Right renal pelvis (tissue), 4 donors: ENCODE measurements at regions not wholly inside any gene's neighbourhood (a gene's known extent, or its start where the extent isn't known, plus 50 kb on each side); places are given as distances from the start of the nearest gene placed in this dataset.
"Not testable (repeated sequence)": the region's sequence is repeated elsewhere in the genome, so short reads cannot be mapped to it uniquely, and the experiment has no call there.

Source experiments
- DNase-seq, 4 donors: peaks; one replicate each; pipeline ENCODE4 v3.0.0-alpha.2; 2013; ENCODE audit warnings: low read depth in 4 of 4, low spot score in 3 of 4, missing footprints in 1 of 4

DNA sequence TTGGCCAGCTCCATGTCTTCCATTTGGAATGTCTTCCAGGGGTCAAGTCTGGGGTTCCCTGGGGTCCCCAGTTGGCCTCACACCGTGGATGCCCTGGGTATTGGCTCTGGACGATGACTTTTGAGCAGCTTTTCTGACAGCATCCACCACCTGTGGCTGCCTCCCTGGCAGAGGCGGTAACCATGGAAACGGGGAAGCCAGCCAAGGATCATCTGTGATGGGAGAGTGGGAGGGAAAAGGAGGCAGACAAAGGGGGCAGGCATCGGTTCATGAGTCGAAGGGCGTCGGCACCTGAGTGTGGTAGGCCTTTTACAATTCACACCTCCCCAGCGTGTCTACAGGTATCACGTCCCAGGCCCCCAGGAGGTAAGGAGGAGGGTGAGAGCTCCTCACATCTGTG lies 152.2 kb downstream of the ASMT start:
- no peak for DNase-seq

DNA sequence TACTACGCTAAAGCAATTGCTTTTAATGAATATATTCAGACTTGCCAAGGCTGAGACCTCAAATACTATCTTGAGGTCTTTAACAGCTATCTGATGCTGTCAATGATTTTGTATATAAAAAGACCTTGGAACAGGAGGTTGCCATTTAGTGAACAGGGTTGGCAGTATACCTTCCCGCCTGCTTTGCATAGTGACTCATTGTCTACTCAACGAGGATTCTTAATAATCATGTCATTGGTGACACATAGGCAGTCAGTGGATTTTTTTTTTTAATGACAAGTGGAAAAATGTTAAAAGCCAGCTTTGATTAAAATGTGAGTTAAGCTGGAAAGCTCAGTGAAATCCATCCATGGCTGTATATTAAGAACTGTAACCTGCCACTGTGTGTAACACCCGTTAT lies 164.0 kb downstream of the ASMT start:
- DNase-seq, result no peak

DNA sequence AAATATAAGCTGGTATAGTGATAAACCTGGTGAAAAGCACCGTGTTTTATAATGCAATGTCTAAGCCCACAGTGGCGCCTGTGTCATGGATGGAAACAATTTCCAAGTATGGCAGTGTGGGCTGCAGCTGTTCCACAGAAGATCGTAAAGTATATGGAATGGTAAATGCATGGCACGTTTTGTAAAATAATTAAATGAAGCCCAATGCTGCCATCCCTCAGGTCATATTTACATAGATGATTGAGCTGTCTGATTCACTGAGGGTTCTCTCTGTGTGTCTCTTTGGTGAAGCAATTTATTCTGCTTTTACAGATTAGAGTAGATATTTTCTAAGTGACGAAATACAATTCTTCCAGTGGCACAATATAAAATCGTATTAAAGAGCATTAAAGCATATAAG lies 164.8 kb downstream of the ASMT start:
- no peak for DNase-seq

DNA sequence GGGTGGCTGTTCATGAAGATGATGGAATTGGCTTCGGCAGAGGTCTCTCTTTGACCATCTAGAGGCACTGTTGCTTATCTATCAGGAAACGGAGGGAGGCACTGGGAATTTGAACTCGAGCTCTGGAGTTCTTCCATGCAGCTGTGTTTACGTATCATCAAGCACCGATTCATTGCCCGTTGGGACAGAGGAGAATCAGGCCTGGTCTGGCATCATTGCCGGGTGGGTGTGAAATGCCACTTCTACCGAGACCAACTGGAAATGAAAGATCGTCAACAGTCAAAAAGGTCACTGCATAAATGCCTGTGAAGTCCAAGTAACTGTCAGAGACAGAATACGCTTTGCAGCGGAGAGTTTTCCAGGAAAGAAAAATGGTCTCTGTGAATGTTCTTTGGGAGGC lies 166.9 kb downstream of the ASMT start:
- no peak for DNase-seq

DNA sequence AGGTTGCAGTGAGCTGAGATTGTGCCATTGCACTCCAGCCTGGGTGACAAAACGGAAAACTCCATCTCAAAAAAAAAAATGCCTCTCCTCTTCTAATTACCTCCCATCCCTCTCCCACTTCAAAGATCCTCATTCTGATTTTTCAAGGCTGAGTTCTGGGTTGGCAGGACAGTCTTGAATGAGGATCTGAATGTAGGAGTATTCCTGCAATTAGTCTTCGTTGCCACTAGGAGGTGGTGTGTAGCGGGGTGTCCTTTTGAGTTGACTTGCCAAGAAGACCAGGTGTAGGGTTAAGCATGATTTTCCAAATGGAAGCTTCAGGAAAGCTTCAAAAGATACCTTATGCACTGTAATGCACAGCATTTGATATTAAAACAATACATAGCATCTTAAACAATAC lies 169.9 kb downstream of the ASMT start:
- no peak for DNase-seq

DNA sequence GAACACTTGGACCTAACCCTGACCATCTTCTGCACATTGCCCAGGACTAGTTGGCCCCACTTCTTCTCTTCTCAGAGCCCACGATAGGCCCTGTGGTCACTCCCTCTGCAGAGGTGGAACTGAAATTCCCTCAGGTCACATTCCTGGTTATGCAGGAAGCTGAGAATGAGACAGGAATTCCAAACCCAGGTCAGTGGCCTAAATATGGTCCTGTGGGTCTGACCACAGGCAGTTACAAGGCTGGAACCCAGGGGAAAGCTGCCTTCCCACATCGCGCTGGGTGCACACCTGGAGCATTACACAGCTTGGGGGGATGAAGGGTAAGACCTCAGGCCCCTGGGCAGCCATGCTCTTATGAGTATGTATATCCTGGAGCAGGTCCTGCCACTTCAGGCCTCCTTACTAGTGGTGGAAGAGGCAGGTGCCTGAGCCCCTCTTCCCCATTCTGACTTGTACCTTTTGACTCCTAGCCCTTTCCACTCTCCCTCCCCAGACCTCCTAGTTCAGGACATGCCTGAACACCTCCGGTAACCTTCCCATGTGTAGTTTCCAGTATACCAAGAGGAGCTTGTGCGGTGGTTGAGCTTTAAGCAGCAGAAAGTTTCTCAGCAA lies 173.5 kb downstream of the ASMT start:
- DNase-seq, result no peak

DNA sequence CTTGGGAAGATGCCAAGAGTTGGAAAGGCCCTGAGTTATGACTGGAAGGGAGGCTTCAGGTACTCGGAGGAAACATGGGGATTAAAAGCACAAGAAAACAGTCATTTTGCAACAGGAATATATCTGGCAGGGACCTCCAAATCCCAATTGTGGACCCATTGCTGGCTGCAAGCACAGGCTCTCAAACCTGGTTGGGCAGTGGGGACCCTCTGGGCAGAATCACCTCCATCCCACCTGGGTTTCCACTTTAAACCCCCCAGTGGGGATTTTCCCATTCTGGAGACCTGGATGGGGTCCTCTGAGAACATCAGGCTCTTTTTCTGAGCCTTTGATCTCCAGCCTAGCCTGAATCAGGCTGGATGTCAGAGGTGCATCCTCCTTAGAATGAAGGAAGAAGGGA lies 177.8 kb downstream of the ASMT start:
- DNase-seq, result no peak

DNA sequence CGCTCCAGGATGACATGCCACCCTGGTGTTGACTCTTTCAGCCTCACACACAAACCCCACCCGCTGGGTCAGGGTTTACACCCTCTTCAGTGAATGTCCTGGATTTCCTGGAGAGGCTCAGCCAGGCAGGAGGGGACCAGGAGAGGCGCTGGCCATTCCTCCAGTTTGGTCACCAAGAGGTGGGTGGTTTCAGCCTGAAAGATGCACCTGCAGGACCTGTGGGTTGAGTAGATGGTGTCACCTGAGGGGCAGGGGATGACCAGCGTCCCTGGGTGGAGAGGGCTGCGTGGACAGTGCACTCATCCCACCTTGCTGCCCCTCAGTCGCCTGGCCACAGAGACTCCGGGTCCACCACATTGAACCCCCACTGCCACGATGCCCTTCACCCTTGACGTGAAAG lies 179.7 kb downstream of the ASMT start:
- DNase-seq, result no peak

DNA sequence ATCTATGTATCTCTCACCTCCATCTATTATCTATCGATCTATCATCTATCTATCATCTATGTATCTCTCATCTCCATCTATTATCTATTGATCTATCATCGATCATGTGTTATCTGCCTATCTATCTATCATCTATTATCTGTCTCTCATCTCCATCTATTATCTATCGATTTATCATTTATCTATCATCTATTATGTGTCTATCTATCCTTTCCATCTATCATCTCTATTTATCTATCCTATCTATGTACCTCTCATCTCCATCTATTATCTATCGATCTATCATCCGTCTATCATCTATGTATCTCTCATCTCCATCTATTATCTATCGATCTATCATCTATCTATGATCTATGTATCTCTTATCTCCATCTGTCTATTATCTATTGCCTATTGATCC lies 188.1 kb downstream of the ASMT start:
- no peak for DNase-seq

DNA sequence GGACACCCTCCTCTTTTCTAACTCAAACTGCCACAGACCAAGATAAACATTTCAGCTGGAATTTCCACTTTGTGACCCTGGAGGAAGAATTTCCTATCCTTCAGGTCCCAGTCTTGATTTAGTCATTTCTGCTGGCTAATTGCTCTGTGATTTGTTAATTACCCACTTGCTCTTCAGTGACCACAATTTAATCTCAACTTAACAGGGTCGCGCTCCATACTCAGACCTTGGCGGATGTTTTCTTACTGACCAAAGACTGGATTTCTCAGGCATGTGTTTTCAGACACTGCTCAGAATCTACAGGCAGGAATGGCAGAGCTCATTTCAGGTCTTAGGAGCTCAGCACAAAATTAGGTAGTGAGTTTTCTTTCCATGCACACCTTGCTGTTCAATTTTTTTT lies 188.9 kb downstream of the ASMT start:
- DNase-seq, result no peak

DNA sequence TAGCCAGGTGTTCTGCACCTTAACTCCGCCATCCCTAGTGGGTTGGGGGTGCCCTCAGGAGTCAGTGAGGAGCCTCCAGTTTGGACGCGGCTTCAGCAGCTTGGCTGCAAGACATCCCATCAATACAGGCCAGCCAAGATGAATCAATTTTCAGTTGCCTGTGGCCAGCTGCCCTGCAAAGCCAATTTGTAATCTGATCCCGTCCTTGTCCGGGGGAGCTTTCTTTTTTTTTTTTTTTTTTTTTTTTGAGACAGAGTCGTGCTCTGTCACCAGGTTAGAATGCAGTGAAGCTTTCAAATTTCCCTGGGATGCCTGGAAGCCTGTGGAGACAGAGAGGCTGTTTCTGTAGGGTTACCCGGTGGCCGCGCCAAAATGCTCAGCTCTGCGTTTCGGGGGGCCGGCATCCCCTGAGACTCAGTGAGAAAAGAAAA lies 192.5 kb downstream of the ASMT start:
- peak in 1 of 4 donors; percentile 22 for DNase-seq

DNA sequence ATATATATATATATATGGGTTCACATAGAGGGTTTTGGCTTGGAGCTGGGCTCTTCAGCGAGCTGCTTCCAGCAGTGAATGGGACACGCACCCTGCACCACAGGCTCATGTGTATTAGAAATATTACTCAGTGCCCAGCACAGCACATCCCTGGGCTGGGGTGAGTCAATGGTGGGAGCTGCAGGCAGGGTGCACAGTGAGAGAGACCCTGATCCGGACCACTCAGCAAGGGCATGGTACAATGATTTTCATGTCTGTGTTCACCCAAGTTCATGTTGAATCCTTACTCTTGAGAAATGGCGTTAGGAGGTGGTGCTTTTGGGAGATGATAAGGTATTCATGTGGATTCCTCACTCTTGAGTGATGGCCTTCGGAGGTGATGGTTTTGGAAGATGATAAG lies 194.7 kb downstream of the ASMT start:
- DNase-seq, result no peak

DNA sequence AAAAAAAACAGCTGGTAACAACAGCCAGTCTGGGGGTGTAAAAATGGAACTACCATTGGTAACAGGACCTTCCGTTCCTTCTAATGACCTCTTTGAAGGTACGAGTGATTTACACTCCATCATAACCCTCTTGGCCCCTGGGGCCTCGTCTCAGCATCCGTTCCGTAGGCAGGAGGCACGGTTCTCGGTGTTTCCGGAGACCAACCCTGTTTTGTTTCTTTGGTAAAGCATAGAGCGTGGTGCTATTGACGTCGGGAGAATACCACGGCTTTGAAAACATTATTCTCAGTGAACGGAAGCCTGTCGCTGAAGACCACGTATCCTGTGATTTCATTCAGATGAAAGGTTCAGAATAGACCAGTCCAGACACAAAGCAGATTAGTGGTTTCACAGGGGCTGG lies 198.9 kb downstream of the ASMT start:
- no peak for DNase-seq

DNA sequence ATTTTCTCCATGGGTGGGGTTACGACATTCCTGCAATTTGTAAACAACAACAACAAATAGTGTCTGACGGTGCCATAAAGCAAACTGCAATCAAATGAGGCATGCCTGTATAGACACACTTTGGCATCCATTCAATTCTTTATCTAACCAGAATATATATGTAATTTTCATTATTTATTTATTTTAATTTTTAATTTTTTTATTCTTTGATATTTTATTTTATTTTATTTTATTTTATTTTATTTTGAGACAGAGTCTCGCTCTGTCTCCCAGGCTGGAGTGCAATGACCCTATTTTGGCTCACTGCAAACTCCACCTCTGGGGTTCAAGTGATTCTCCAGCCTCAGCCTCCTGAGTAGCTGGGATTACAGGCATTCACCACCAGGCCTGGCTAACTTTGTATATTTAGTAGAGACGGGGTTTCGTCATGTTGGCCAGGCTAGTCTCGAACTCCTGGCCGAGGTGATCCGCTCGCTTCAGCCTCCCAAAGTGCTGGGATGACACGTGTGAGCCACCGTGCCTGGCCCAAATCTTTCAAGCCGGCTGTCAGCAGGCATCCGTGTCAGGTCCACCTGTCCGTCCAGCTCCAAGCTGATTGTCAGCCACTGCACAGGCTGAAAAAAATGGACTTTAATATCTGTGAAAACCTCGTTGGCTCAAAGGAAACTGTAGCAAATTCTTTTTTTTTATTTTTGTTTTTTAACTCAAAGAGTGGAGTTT lies 200.8 kb downstream of the ASMT start:
- no peak for DNase-seq

DNA sequence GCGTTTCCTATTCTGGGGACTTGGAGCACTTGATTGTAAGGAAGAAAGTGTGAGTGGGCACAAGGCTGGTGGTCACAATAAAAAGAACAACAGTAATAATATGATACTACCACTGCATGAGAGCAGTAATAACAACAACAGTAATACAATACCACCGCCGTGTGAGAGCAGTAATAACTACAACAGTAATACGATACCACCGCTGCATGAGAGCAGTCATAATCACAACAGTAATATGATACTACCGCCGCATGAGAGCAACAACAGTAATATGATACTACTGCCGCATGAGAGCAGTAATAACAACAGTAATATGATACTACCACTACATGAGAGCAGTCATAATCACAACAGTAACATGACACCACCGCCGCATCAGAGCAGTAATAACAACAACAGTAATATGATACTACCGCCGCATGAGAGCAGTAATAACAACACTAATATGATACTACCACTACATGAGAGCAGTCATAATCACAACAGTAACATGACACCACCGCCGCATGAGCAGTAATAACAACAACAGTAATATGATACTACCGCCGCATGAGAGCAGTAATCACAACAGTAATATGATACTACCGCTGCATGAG lies 201.6 kb downstream of the ASMT start:
- not testable (repeated sequence) for DNase-seq

DNA sequence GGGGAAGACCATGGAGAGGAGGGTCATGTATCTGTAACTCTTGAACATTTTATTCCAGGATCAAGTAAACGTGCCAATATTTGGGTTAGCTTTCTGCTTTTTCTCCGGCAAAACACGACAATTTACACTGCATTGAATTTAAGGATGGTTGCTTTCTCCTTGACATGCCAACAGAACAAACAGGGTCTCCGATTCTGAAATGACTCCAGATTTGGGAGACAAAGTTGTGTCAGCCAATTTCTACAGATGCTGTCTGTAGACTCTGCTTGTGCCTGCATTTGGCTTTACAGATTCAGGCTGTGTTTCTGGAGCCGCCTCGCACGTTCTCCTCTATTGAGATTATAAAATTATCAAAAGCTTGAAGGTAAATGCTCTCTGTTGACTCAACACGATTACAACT lies 207.0 kb downstream of the ASMT start:
- no peak for DNase-seq

DNA sequence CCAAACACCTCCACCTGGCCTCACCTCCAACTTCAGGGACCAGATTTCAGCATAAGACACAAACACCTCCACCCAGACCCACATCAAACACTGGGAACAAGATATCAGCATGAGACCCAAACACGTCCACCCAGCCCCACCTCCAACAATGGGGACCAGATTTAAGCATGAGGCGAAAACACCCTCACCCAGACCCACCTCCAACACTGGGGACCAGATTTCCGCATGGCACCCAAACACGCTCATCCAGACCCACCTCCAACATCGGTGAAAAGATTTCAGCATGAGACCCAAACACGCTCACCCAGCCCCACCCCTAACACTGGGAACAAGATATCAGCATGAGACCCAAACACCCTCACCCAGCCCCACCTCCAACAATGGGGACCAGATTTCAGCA lies 210.0 kb downstream of the ASMT start:
- no peak for DNase-seq

DNA sequence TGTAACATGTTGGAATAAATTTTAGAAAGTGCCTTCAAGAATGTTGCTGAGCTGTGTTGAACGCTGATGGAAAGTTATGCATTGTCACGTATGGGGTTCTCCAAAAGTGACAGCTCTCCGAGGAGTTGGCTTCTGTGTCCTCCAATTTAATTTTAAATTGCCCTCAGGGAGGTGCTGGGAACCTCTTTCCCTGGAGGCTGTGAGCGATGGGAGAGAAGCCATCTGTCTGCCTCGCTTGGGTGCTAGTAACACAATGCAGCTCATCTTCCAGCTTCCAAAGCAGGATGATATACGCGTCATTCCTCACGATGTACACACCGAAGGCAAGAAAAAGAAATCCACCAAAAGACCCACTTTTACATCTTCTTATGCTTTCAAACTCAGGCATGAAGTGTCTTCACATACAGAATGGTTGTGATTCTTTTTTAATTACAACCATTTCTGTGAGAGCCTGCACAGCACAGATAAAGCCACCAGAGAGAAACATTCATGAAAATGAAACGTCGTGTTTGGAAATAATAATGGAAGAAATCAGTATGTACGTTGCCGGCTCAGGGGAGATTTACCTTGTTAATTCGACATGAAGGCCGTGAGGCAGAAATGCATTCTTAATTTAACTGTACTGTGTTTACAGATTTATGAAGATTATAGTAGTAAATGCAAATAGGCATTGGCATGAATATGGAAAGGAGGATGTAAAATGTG lies 218.9 kb downstream of the ASMT start:
- no peak for DNase-seq

DNA sequence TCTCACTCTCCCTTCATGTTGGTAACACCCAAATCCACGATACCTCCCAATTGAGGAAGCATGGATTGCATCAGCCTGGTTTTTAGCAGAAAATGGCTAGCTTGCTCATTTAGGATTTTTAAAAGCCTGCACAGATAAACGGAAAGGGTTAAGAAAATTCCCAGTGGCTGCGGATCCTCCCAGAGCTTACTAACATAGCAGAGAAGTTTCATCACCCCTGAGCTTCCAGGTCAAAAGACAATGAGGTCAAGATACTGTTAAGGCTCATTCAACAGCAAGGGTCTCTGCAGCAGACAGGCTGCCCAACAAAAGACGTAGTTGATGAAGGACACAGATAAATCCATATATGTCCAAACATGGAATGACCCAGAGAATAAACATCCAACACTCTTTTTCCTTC lies 220.2 kb downstream of the ASMT start:
- DNase-seq, result no peak

DNA sequence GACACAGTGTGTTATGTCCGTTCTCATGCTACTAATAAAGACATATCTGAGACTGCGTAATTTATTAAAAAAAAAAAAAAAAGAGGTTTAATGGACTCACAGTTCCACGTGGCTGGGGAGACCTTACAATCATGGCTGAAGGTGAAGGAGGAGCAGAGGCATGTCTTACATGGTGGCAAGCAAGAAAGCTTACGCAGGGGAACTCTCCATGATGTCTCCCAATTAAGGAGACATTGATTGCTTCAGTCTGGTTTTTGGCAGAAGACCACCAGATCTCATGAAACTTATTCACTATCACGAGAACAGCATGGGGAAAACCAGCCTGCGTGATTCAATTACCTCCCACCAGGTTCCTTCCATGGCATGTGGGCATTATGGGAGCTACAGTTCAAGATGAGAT lies 221.8 kb downstream of the ASMT start:
- no peak for DNase-seq

DNA sequence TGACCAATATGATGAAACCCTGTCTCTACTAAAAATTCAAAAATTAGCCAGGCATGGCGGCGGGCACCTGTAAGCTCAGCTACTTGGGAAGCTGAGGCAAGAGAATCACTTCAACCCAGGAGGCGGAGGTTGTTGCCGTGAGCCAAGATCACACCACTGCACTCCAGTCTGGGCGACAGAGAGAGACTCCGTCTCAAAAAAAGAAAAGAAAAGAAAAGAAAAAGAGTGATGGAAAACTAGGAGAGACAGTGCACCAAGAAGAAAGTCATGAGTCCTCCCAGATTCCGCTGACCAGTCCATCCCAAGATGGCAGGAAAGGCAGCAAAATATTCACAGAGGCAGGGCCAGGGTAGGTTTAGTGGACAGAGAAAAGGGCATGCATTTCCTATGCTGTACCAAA lies 226.9 kb downstream of the ASMT start:
- DNase-seq, result no peak

DNA sequence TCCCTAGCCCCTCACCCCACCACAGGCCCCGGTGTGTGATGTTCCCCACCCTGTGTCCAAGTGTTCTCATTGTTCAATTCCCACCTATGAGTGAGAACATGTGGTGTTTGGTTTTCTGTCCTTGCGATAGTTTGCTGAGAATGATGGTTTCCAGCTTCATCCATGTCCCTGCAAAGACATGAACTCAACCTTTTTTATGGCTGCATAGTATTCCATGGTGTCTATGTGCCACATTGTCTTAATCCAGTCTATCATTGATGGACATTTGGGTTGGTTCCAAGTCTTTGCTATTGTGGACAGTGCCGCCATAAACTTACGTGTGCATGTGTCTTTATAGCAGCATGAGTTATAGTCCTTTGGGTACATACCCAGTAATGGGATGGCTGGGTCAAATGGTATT lies 232.1 kb downstream of the ASMT start:
- not testable (repeated sequence) for DNase-seq
